ENCODE measurements at regions not wholly inside any gene's neighbourhood (a gene's known extent, or its start where the extent isn't known, plus 50 kb on each side); places are given as distances from the start of the nearest gene placed in this dataset.

DNA sequence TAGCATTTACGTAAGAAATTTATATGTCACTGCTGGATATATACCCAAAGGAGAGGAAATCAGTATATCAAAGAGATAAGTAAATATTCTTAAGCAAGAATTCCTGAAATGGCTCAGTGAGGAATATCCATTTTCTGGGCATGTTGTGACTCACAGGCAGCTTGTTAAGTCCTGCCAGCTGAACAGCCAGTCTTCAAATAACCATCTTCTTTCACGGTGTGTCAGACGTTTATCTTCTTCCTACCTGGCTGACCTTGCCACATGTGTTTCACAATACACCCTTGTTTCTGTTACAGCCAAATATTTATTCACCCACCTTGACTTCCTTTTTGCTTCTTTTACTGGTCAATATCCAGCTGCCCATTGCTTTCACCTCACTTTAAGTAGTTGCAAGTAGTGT is 648.1 kb downstream of the ANKRD7 start:
- TF ChIP-seq, protein P1, sequence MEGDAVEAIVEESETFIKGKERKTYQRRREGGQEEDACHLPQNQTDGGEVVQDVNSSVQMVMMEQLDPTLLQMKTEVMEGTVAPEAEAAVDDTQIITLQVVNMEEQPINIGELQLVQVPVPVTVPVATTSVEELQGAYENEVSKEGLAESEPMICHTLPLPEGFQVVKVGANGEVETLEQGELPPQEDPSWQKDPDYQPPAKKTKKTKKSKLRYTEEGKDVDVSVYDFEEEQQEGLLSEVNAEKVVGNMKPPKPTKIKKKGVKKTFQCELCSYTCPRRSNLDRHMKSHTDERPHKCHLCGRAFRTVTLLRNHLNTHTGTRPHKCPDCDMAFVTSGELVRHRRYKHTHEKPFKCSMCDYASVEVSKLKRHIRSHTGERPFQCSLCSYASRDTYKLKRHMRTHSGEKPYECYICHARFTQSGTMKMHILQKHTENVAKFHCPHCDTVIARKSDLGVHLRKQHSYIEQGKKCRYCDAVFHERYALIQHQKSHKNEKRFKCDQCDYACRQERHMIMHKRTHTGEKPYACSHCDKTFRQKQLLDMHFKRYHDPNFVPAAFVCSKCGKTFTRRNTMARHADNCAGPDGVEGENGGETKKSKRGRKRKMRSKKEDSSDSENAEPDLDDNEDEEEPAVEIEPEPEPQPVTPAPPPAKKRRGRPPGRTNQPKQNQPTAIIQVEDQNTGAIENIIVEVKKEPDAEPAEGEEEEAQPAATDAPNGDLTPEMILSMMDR (IDR thresholded peaks at IDR 0.05) = no peak
- TF ChIP-seq POLR2A (IDR thresholded peaks at IDR 0.05) = no peak
- no peak for TF ChIP-seq POLR2AphosphoS5 (IDR thresholded peaks at IDR 0.05; ENCODE audit: insufficient read depth in 1 of 2, low read depth in 1 of 2)

Measured in vagina (tissue), 2 donors.